ENCODE measurements at regions not wholly inside any gene's neighbourhood (a gene's known extent, or its start where the extent isn't known, plus 50 kb on each side); places are given as distances from the start of the nearest gene placed in this dataset.

- TF ChIP-seq CTCF (IDR thresholded peaks at IDR 0.05; ENCODE audit: low read depth, low read length, missing control alignments): no peak
- DNase-seq (ENCODE audit: extremely low read depth, low read depth): no peak
- H3K4me3 ChIP-seq (replicated peaks; ENCODE audit: low read depth, low read length): no peak overlapping the region
These were observed 186.6 kb upstream of the EEA1 start for GRCh38 chr12:93115646-93116045.

- no peak overlapping the region for H3K4me3 ChIP-seq (replicated peaks; ENCODE audit: low read depth, low read length)
- TF ChIP-seq CTCF (IDR thresholded peaks at IDR 0.05; ENCODE audit: low read depth, low read length, missing control alignments): no peak
- no peak for DNase-seq (ENCODE audit: extremely low read depth, low read depth)
These were observed 187.5 kb upstream of the EEA1 start for GRCh38 chr12:93116632-93117031.

GRCh38 chr12:93121729-93122488, 192.8 kb upstream of the EEA1 start:
- no peak overlapping the region for H3K4me3 ChIP-seq (replicated peaks; ENCODE audit: low read depth, low read length)
- DNase-seq (ENCODE audit: extremely low read depth, low read depth): no peak
- no peak for TF ChIP-seq CTCF (IDR thresholded peaks at IDR 0.05; ENCODE audit: low read depth, low read length, missing control alignments)

- no peak for TF ChIP-seq CTCF (IDR thresholded peaks at IDR 0.05; ENCODE audit: low read depth, low read length, missing control alignments)
- DNase-seq (ENCODE audit: extremely low read depth, low read depth): no peak
- no peak overlapping the region for H3K4me3 ChIP-seq (replicated peaks; ENCODE audit: low read depth, low read length)
These were observed 193.5 kb upstream of the EEA1 start for GRCh38 chr12:93122569-93123091.

- no peak for DNase-seq (ENCODE audit: extremely low read depth, low read depth)
- H3K4me3 ChIP-seq (replicated peaks; ENCODE audit: low read depth, low read length): no peak overlapping the region
- TF ChIP-seq CTCF (IDR thresholded peaks at IDR 0.05; ENCODE audit: low read depth, low read length, missing control alignments): no peak
These were observed 196.0 kb upstream of the EEA1 start for GRCh38 chr12:93125126-93125525.

- DNase-seq (ENCODE audit: extremely low read depth, low read depth): no peak
- H3K4me3 ChIP-seq (replicated peaks; ENCODE audit: low read depth, low read length): no peak overlapping the region
- TF ChIP-seq CTCF (IDR thresholded peaks at IDR 0.05; ENCODE audit: low read depth, low read length, missing control alignments): no peak
These were observed 197.0 kb upstream of the EEA1 start for GRCh38 chr12:93126069-93126474.

Data from HFF-Myc (cell line).